Activated T-cell treated with anti-CD3 and anti-CD28 coated beads, Interleukin-2, amount 50 U/mL, for 1 hour (primary cell): ENCODE measurements at regions not wholly inside any gene's neighbourhood (a gene's known extent, or its start where the extent isn't known, plus 50 kb on each side); places are given as distances from the start of the nearest gene placed in this dataset.
A peak's percentile ranks its signal among the peaks of the same experiment; 100 is the strongest.
"Not testable (repeated sequence)": the region's sequence is repeated elsewhere in the genome, so short reads cannot be mapped to it uniquely, and the experiment has no call there.

Source experiments
- DNase-seq: peaks from one replicate; pipeline ENCODE4 v3.0.0-alpha.2; 2020

DNA sequence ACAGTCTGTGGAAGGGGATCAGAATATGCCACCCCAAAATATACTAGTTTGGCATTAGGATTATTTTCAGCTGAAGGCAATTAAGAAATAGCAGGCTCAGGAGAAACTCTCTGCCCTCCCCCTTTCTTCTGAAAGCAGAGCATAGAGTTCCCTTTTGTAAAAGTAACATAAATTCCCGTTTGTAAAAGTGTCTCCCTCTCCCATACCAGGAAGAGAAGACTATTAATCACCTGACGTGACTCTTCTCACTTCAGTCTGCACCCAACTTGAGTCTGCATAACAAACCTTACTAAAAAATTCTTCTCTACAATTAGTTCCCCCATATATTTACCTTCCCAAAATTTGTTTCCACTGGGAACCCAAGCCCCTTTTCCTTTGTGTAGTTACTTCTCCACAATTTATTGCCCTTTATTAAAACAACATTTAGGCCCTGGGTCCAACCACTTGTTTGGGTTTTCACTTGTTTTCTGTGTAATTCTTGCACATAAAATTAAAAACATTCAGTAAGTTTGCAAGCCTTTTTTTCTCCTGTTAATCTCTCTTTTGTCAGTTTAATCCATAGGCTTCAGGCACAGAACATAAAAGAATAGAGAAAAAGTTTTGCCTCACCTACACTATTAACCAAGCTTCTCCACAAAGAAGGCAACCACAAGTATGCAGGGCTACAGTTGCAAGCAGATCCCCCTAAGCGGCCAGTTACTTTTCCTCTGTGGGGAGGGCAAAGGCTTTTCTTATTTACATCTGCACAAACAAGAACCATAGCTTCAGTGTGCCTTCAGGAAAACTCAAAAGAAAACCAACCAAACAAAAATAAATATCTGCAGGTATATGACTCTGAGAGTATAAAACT lies 73.8 kb upstream of the EPCAM start:
- no peak for DNase-seq

DNA sequence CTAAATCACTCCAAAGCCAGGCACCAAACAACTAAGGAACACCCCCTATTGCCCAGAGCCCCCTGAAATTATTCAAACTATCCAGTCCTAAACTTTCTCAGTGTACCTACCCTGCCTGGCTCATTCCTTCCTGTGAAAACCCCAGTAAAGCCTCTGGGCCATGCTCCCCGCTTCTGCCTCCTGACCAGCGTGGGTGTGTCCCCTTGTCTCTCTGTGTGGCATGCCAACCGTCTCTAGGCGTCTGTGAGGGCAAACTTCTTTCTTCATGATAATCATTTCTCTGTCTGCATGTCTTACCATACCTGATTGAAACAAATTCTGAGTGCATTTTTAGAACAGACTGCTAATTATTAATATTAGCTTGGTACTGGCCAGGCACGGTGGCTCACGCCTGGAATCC lies 75.1 kb upstream of the EPCAM start:
- DNase-seq = no peak

DNA sequence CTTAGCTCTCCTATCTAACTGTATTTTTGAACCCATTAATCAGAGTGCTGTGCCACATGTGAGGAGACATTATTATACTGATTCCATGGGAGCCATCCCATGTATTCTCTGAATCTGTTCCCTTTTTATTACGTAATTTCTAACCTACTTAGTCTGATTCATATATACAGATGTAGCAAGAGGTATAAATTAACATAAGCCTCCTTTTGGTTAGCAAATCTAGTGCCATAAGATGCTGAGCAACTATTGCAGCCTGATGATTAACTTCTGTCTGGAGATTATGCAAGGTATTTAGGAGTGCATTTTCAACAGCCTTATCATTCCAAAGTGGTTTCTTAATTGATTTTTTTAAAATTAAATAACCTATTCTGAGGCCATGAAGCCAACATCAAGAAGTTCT lies 80.2 kb upstream of the EPCAM start:
- DNase-seq = no peak

DNA sequence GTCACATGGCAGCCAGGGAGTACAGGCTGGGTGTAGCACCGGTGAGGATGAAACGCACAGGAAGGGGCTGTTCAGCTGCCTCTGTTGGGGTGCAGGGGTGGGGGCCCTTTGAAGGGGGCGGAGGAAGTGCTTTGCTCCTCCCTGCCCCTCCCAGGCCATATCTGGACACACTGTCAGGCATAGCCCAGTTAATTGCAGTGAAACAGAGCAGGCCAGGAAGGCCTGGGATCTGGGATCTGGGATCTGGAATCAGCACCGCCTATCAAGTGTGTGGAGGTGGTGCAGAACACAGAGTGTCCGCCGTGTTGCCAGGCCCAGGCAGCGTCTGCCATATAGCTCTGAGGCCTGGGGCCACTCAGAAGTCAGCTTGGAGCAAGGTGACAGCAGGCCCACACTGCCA lies 85.5 kb upstream of the EPCAM start:
- no peak for DNase-seq

DNA sequence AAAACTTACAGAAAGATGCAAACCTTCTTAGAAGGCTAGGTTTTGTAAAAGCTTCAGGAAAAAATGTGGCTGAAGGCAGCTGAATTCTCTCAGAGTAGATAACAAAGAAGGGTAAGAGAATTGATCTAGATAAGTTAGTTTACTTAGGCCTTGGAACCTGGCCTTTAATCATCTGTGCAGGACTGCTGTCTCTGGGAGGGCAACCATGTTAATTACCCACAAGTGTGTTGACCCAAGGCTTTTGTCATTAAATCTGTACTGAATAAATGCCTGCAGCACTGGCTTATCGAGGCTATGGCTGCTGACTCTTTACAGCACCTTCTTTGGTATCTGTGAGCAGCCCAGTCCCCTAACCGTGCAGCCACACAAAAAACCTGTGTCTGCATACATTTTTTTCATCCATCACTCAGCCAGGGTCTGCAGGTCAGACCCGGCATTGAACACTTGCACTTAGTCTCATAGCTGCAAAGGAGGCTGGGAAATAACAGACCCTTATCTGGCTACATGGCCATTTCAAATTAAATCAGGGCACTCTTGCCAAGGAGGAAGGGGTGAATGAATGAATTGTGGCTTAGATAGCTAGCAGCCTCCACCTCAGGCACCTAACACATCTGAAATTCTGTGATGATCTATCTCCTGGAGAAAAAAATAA lies 86.4 kb upstream of the EPCAM start:
- no peak for DNase-seq

DNA sequence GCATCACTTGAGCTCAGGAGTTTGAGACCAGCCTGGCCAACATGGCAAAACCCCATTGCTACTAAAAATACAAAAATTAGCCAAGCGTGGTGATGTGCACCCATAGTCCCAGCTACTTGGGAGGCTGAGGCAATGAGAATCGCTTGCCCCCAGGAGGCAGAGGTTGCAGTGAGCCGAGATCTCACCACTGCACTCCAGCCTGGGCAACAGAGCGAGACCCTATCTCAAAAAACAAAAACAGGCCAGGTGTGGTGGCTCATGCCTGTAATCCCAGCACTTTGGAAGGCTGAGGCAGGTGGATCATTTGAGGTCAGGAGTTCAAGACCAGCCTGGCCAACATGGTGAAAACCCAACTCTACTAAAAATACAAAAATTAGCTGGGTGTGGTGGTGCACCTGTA lies 89.6 kb upstream of the EPCAM start:
- not testable (repeated sequence) for DNase-seq

DNA sequence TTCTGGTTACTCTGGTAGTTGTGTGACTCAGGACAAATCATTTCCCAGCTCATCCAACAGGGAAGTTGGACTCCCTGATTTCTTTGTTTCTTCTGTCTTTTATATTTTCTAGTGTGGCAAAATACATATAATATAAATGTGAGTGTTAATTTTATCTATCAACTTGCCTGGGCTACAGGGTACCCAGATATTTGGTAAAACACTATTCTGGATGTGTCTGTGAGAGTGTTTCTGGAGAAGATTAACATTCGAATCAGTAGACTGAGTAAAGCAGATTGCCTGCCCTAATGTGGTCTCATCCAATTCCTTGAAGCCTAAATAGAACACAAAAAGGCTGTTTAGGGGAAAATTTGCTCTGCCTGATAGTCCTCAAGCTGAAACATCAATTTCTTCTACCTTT lies 91.1 kb upstream of the EPCAM start:
- no peak for DNase-seq

DNA sequence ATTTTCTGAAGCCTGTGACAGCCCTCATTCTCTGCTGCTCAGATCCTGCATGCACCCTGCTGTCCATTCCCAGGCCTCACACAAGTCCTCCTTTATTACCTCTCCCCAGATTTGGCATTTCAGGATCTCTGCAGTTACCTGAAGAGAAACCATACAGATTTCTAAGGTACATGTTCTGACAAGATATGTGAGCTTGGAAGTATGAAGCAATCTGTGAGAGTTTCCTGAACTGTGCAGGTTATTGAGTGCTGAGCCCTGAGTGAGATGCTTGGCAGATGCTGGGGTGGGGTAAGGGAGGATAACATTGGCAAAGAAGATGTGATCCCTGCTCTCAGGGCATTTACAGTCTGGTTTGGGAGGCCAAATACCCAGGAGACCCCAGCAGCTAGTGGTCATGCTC lies 91.9 kb upstream of the EPCAM start:
- no peak for DNase-seq

DNA sequence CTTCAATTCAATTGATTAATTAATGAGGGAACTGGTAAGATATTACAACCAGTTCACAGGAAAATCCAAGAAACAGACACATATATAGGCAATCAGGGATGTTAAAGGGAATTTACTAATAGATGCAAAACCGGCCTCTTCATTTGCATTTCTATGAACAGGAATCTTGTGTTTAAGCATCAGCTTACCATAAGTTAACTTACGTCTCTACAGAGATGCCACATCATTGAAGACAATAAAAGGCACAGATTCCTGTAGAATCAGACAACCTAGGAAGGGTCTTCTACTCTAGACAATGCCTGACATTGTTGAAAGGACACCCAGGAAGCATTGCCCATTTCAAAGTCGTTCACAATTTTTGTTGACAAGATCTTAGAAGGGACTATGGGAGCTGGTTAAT lies 93.0 kb upstream of the EPCAM start:
- no peak for DNase-seq

DNA sequence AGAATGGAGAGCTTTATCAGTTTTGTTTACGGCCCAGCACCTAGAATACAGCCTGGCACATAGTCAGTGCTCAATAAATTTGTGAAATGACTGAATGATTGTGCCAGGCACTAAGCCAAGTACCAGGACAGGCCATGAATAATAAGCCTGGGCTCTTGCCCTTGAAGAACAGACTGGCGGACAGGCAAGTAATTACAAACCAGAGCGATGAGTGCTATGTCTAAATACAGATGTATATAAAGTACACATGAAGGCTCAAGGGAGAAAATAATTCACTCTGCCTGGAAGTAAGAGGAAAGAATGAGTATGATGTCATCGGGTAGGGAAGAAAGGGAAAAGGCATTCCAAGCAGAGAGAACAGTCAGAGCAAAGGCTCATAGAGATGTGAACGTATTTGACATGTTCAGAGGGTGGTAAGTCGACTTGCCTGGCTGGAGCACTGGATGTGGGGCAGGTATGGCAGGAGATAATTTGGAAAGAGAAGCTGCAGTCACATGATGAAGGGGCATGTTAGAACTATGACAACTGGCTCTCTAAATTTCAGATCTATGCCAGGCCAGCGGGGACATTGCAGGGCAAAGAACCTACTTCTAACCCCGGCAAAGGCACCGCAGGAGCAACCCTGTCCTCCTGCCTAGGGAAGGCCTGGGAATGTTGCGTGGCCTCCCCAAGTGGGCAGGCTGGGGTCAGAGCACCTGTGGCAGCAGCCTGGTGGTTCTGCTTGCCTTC lies 94.9 kb upstream of the EPCAM start:
- DNase-seq = no peak

DNA sequence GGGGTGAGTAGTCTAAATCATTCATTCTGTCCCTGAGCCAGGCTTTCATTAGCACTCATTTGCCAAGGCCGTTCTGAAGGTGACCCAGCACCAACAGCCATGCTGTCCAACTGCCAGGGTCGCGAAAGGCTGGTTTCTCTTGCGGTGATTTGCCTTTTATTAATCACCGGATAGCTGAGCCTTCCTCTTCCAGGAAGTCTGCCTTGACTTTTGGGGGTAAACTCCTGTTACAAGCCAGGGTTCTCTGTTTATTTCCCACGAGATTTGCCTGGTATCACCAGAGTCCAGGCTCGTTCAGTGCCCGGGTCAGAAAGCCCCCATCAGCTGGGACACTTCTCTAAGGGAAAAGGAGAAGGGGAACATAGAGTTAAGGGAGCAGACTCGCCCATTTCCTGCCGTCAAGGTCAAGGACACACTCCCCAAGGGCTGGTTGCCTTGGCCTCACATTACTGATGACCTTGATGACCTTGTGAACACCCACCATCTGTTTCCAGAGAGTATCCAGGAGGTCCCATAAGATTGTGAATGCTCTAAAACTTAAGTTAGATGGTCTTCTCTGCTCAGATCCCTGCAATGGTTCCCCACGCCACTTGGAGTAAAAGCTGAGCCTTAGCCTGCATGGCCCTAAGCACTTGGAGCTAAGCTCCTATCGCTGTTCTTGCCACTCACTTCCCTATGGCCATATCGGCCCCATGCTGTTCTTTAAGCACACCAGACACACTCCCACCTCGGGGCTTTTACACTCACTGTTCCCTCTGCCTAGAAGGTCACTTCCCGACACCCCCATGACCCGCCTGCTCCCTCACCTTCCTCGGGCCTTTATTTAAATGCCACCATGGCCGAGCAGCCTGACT lies 96.0 kb upstream of the EPCAM start:
- no peak for DNase-seq

DNA sequence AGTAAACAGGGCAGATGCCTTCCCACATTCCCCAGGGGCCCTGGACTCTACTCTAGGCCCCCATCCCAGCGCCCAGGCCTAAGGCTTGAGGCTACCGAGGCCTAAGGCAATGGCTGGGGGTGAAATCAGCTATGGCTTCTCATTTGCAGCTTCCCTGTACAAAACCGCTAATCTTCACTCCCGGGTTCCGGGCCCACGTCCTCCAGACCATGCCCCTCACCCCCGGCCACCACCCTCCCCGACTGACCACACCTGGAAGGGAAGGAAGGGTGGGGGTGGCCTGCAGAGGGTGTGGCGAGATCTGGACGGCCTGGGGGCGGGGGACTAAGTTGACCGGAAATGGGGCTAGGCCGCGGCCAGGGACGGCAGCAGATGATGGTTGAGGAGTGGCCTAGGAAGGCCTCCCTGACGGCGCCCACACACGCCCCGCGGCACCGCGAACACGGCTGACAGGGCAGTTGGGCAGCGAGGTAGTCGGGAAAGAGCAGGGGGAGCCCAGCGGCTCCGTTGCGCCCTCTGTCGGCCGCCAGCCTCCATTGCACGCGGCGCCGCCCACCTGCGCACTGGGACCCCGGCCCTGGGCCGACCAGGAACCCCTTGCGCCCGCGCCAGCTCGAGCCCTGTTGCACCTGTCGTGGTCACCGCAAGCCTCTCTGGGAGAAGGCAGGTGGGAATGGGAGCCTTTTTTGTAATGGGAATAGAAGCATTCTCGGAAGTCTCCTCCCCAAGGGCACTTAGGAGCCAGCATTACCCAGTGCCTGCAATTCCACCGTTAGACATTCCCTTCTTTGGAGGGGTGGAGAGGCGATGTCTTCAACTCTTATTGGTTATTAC lies 95.9 kb upstream of the CALM2 start:
- peak; percentile 73 for DNase-seq

DNA sequence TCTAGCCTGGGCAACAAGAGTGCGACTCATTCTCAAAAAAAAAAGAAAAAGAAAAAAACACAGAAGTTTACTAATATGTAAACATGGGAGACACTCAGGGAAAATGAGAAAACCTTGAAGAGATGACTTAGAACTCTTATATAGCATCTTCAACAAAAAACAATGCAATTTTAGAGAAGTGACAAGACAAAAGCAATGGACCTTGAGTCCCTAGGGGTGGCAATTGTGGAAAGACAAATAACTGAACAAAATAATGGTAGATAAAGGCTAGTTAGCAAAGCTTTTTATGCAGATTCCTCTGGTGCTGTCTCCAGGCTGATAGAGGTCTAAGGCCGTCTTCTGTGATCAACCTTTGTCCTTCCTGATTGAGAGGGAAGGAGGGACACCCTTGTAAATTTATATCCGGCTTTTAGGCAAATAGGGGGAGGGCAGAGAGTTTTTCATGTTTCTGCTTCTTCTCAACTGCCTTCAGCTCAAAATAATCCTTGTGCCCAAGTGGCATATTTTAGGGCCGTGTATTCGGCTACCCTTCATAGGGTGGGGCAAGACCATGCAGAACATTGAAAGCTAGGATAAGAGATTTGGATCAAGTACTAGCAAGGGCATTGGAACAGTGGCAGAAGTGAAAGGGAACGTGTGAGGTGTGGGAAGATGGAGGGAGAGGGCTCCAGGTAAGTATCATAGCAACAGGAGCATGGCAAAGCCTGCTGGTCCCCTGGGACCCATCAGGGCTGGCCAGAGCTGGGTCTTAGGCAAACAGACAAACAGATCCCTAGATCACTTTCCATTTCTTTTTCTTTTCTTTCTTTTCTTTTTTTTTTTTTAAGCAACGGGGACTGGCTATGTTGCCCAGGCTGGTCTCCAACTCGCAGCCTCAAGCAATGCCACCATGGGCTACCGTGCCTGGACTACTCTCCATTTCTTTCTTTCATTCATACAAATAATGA lies 95.0 kb upstream of the CALM2 start:
- DNase-seq = no peak

DNA sequence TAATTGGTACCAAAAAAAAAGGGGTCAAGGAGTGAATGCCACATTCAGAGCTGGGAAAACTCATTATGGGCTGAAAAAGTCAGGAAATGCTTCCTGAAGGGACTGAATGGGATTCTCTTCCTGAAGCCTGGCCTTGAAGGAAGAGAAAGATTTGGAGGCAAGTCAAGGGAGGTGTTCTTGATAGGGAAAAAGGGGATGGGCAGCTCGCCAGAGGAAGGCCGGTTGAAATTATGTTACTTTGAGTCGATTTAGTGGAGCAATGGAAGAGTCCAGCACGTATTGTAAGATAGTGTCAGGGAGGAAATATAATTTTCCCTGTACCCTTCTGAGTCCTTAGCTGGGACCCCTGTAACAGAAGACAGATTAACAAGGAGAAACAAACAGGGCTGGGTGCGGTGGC lies 94.1 kb upstream of the CALM2 start:
- no peak for DNase-seq

DNA sequence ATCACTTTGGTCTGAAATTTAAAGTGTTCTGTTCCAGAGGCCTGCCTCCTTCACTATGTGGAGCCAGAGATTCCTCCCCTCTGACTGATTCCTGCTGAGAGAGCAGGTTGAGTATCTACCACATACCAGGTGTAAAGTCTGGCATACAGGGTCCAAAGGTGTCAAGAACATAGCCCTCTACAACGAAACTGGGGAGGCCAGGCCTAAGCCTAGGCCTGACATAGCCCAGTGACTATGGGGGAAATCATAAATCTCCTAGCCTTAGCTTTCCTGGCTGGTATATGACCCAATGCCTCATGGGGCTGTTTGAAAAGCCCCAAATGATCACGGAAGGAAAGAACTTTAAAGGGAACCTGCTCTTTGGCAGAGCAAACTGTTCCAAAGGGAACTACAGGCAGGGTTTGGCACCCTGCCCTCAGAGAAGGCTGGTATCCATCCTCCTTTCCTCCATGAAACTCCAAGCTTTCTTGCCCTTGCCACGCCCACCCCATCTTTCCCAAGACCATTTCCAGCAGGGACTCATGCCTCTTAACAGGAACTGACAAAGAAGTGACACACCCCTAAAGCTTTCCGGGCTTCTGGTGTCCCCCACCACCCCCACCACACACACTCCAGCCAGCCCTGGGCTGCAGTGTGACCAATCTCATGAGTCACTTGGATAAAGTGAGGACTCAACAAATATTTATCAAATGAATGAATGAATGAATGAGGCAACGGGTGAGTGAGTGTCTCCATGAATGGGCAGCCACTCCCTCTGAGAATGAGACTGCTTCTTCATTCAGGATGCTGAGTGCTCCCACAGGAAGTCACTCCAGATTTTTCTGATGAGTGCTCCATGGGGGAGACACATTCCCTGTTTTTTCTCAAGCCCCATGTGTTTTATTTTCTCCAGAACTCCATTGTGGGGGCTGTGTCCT lies 93.3 kb upstream of the CALM2 start:
- DNase-seq = no peak

DNA sequence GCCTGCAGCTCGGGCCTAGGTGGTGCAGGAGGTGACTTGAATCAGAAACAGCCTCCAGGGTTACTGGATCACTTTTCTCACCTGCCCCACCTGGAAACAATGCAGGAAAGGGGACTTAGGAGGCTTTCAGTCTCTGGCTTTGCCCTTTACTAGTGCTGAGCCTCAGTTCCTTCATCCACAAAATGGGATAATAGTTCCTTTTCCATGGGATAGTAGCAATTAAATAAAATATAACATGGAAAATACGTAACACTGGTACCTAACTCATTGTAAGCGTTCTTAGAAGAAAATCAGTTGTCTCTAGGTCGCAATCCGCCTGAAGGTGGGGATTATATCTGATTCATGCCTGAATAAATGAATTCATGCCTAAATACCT lies 91.4 kb upstream of the CALM2 start:
- no peak for DNase-seq

DNA sequence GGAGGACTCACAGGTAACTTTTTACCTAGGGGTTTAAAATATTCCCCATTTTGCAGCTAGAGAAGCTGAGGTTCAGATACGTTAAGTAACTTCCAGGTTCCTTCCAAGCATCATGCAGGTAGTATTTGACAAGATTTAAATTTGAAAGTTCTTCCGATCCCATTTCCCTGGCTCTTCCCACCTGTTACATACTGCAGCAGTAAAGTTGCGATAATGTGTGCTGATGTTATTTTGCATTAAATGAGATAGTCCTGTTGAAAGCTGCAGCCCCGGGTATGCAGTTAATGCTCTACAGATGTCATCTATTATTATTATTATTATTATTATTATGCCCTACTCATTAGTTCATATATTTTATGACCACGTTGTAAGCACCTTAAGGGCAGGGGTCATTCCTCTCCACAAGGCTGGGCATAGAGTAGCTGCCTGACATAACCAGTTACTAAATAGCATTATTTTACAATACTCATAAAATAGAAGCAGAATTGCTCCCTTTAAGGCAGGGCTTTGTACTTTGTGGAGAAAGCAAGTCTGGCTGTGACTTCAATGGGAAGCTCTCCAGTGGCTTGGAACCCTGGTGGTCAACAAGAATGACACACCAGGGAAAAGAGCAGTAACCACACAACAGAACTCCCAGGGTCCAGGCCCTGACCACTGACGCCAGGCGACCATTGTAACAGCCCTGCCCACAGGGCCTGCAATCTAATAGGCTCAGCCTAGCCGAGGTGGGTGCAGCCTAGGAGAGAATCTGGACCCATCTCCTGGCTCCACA lies 90.8 kb upstream of the CALM2 start:
- no peak for DNase-seq

DNA sequence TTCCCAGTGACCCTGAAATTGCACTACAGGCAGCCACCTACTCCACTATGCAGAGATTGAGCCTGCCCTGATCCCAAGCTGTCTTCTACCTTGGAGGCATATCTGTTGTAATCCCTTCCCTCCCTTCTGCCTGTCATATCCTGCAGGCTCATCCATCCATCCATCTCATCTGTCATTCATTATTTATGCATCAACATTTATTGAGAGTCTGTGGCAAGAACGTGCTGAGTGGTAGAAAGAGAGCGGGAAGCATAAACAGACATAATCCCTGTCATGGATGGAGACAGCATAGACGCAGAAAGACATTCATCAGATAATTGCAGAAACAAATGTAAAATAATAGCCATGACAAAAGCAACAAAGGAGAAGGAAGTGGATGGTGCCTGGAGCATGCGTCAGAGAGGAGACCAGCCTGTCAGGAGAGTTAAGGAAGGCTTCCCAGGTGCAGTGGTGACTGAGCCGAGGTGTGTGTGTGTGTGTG lies 89.5 kb upstream of the CALM2 start:
- DNase-seq = no peak

DNA sequence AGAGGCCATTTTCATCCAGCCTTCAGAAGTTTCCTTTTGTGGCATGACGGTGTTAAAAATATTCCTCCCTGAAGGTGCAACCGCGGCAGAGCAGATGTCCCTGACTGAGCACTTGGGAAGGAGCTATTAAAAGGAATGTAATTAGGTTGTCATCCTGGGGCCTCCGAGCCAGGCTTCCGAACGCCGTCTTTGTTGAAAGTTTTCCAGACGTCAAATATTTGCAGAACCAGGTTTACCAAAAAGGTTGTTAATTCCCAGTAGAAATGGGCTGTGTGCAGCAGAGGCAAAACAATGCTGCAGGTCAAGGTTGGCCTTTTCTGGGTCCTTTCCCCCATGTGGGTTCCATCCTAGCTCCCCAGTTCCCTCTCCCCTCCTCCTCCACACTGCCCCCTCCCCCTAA lies 88.8 kb upstream of the CALM2 start:
- no peak for DNase-seq
